H9 (cell line): ENCODE measurements at regions not wholly inside any gene's neighbourhood (a gene's known extent, or its start where the extent isn't known, plus 50 kb on each side); places are given as distances from the start of the nearest gene placed in this dataset.

Experiments
- DNase-seq: peaks from one replicate; pipeline ENCODE4 v3.0.0-alpha.2; 2017
- H2AFZ ChIP-seq: one replicate; pipeline ENCODE4 v1.6.1; 2013; ENCODE audit warnings: mild to moderate bottlenecking, low read length, control low read depth, moderate library complexity
- H2AK5ac ChIP-seq: 2 replicates; pipeline ENCODE4 v1.6.1; 2013; ENCODE audit warnings: low read length, control low read depth, mixed read lengths; ENCODE audit not compliant: insufficient read length
- H2BK120ac ChIP-seq: one replicate; pipeline ENCODE4 v1.6.1; 2013; ENCODE audit warnings: low read depth, mild to moderate bottlenecking, low read length, control low read depth, inconsistent platforms; ENCODE audit not compliant: poor library complexity, severe bottlenecking
- H2BK12ac ChIP-seq: 2 replicates; pipeline ENCODE4 v1.6.1; 2013; ENCODE audit warnings: low read length, control low read depth, mixed read lengths, low read depth; ENCODE audit not compliant: insufficient read length
- H2BK15ac ChIP-seq: 2 replicates; pipeline ENCODE4 v1.6.1; 2013; ENCODE audit warnings: low read depth, low read length, control low read depth
- H2BK20ac ChIP-seq: one replicate; pipeline ENCODE4 v1.6.1; 2013; ENCODE audit warnings: low read depth, mild to moderate bottlenecking, low read length, control low read depth, inconsistent platforms; ENCODE audit not compliant: poor library complexity, severe bottlenecking
- H2BK5ac ChIP-seq: 2 replicates; pipeline ENCODE4 v1.6.1; 2013; ENCODE audit warnings: low read length, control low read depth, mixed read lengths; ENCODE audit not compliant: insufficient read length
- H3K14ac ChIP-seq: 2 replicates; pipeline ENCODE4 v1.6.1; 2013; ENCODE audit warnings: low read length, control low read depth; ENCODE audit not compliant: insufficient read depth
- H3K18ac ChIP-seq: 2 replicates; pipeline ENCODE4 v1.6.1; 2013; ENCODE audit warnings: low read depth, mild to moderate bottlenecking, mixed read lengths, low read length, control low read depth; ENCODE audit not compliant: insufficient read length
- H3K23ac ChIP-seq: 2 replicates; pipeline ENCODE4 v1.6.1; 2013; ENCODE audit warnings: low read length, control low read depth, mixed read lengths, low read depth; ENCODE audit not compliant: insufficient read length
- H3K23me2 ChIP-seq: 2 replicates; pipeline ENCODE4 v1.6.1; 2013; ENCODE audit warnings: low read depth, mild to moderate bottlenecking, mixed read lengths, low read length, control low read depth; ENCODE audit not compliant: insufficient read length, poor library complexity, severe bottlenecking
- H3K27ac ChIP-seq: 2 replicates; pipeline ENCODE4 v1.5.1; 2013; ENCODE audit warnings: low read length, control low read depth, mixed read lengths, low read depth; ENCODE audit not compliant: insufficient read length
- H3K27me3 ChIP-seq: 2 replicates; pipeline ENCODE4 v1.6.1; 2013; ENCODE audit warnings: low read length, control low read depth, inconsistent platforms; ENCODE audit not compliant: insufficient read depth
- H3K4ac ChIP-seq: 2 replicates; pipeline ENCODE4 v1.6.1; 2013; ENCODE audit warnings: low read depth, mild to moderate bottlenecking, control low read depth, inconsistent platforms, low read length, moderate library complexity
- H3K4me1 ChIP-seq: 2 replicates; pipeline ENCODE4 v1.6.1; 2013; ENCODE audit warnings: low read length, control low read depth, inconsistent platforms; ENCODE audit not compliant: insufficient read depth
- H3K4me2 ChIP-seq: 2 replicates; pipeline ENCODE4 v1.6.1; 2013; ENCODE audit warnings: low read length, control low read depth, mixed read lengths; ENCODE audit not compliant: insufficient read length, insufficient read depth
- H3K56ac ChIP-seq: 2 replicates; pipeline ENCODE4 v1.6.1; 2013; ENCODE audit warnings: low read depth, mild to moderate bottlenecking, mixed read lengths, low read length, control low read depth; ENCODE audit not compliant: insufficient read length
- H3K79me1 ChIP-seq: 2 replicates; pipeline ENCODE4 v1.6.1; 2013; ENCODE audit warnings: low read depth, mild to moderate bottlenecking, moderate library complexity, low read length, control low read depth, inconsistent platforms; ENCODE audit not compliant: insufficient read depth, poor library complexity, severe bottlenecking
- H3K79me2 ChIP-seq: 2 replicates; pipeline ENCODE4 v1.6.1; 2013; ENCODE audit warnings: low read length, control low read depth, inconsistent platforms; ENCODE audit not compliant: insufficient read depth
- H3K9ac ChIP-seq: 2 replicates; pipeline ENCODE4 v1.6.1; 2013; ENCODE audit warnings: low read length, control low read depth, mixed read lengths; ENCODE audit not compliant: insufficient read length; ENCODE audit errors: extremely low read depth
- H3K9me3 ChIP-seq: one replicate; pipeline ENCODE4 v1.6.1; 2013; ENCODE audit warnings: low read depth, low read length, inconsistent platforms; ENCODE audit not compliant: control insufficient read depth
- H3T11ph ChIP-seq: one replicate; pipeline ENCODE4 v1.6.1; 2013; ENCODE audit warnings: mild to moderate bottlenecking, low read length, control low read depth, inconsistent platforms
- H4K20me1 ChIP-seq: one replicate; pipeline ENCODE4 v1.6.1; 2013; ENCODE audit not compliant: control insufficient read depth, insufficient read length, insufficient read depth
- H4K5ac ChIP-seq: 2 replicates; pipeline ENCODE4 v1.6.1; 2013; ENCODE audit warnings: low read depth, mild to moderate bottlenecking, mixed read lengths, low read length, control low read depth; ENCODE audit not compliant: insufficient read length
- H4K8ac ChIP-seq: replicated peaks from 2 replicates; pipeline ENCODE4 v1.6.1; 2013; ENCODE audit warnings: low read length, control low read depth, mixed read lengths, low read depth; ENCODE audit not compliant: insufficient read length
- H4K91ac ChIP-seq: 2 replicates; pipeline ENCODE4 v1.6.1; 2013; ENCODE audit warnings: low read depth, mild to moderate bottlenecking, moderate library complexity, mixed read lengths, low read length, control low read depth; ENCODE audit not compliant: insufficient read length
- H3K27ac Mint-ChIP-seq, 3 experiments: 2 replicates in 2 of 3; 3 replicates in 1 of 3; pipeline ENCODE4 v1.8.0; 2020 to 2021; ENCODE audit warnings: mixed read lengths in 3 of 3, mild to moderate bottlenecking in 1 of 3, moderate library complexity in 1 of 3
- H3K27me3 Mint-ChIP-seq: 2 replicates; pipeline ENCODE4 v1.8.0; 2021; ENCODE audit warnings: low read depth, mild to moderate bottlenecking, moderate library complexity, mixed read lengths
- H3K36me3 Mint-ChIP-seq, 3 experiments: 2 replicates in 2 of 3; 3 replicates in 1 of 3; pipeline ENCODE4 v1.8.0; 2020 to 2021; ENCODE audit warnings: low read depth in 3 of 3, mixed read lengths in 3 of 3; ENCODE audit not compliant: insufficient read depth in 1 of 3
- H3K4me1 Mint-ChIP-seq, 2 experiments: 2 replicates each; pipeline ENCODE4 v1.8.0; 2020; ENCODE audit warnings: mixed read lengths in 2 of 2
- H3K4me3 Mint-ChIP-seq, 2 experiments: 2 replicates in 1 of 2; 3 replicates in 1 of 2; pipeline ENCODE4 v1.8.0; 2020 to 2021; ENCODE audit warnings: mild to moderate bottlenecking in 2 of 2, mixed read lengths in 2 of 2, moderate library complexity in 1 of 2
- H3K9me3 Mint-ChIP-seq, 2 experiments: 2 replicates in 1 of 2; 3 replicates in 1 of 2; pipeline ENCODE4 v1.8.0; 2020; ENCODE audit warnings: mild to moderate bottlenecking in 2 of 2, mixed read lengths in 2 of 2, moderate library complexity in 1 of 2
- WGBS: extraction: QIAGEN DNeasy Blood & Tissue Kit; methylation state at CpG from one replicate; pipeline ENCODE4 v1.1.7; 2013; ENCODE audit warnings: missing lambda C conversion rate, low lambda C conversion rate, mixed read lengths; ENCODE audit not compliant: insufficient read length; ENCODE audit errors: extremely low coverage; 5-methylcytosine and 5-hydroxymethylcytosine counted together
- TF ChIP-seq, protein P1 (sequence below): fragments of 200-600 bp; sonication (generic); conservative IDR thresholded peaks from 3 replicates; pipeline ENCODE4 v1.8.0; 2021; ENCODE audit warnings: antibody characterized with exemption, mild to moderate bottlenecking

DNA sequence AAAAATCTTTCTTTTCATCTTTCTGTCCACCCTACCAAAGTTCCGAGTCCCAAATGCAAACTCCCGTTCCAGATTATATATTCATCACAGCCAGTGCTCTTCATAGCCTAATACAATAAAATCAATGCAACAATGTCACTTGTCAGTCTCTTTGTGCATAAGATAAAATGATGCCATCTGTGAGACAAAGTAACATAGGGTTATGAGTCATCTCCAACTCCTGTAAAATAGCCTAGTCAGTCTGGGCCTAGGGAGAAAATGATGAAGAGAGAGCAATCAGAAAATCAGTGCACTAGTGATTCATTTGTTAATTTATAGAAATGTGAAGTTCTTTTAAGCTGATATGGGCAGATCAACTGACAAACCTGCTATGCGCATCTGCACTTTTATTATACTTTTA lies 689.1 kb upstream of the DIAPH2 start:
- H3K27ac ChIP-seq, result no peak overlapping the region
- H3K27me3 Mint-ChIP-seq, result no peaks in the 10 kb centered on the region
- H2AFZ ChIP-seq, result no peak overlapping the region
- no peak overlapping the region for H4K91ac ChIP-seq
- no peak overlapping the region for H3T11ph ChIP-seq
- H4K5ac ChIP-seq, result no peak overlapping the region
- no peaks in the 10 kb centered on the region for H3K79me2 ChIP-seq
- H2AK5ac ChIP-seq, result no peak overlapping the region
- no peaks in the 10 kb centered on the region for H3K36me3 Mint-ChIP-seq
- H3K27me3 ChIP-seq, result no peaks in the 10 kb centered on the region
- H4K20me1 ChIP-seq, result no peaks in the 10 kb centered on the region
- H3K9me3 ChIP-seq, result no peaks in the 10 kb centered on the region
- no peak overlapping the region for H3K9ac ChIP-seq
- TF ChIP-seq, protein P1, sequence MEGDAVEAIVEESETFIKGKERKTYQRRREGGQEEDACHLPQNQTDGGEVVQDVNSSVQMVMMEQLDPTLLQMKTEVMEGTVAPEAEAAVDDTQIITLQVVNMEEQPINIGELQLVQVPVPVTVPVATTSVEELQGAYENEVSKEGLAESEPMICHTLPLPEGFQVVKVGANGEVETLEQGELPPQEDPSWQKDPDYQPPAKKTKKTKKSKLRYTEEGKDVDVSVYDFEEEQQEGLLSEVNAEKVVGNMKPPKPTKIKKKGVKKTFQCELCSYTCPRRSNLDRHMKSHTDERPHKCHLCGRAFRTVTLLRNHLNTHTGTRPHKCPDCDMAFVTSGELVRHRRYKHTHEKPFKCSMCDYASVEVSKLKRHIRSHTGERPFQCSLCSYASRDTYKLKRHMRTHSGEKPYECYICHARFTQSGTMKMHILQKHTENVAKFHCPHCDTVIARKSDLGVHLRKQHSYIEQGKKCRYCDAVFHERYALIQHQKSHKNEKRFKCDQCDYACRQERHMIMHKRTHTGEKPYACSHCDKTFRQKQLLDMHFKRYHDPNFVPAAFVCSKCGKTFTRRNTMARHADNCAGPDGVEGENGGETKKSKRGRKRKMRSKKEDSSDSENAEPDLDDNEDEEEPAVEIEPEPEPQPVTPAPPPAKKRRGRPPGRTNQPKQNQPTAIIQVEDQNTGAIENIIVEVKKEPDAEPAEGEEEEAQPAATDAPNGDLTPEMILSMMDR, result no peak
- H3K4ac ChIP-seq, result no peak overlapping the region
- H3K23me2 ChIP-seq, result no peaks in the 10 kb centered on the region
- H3K23ac ChIP-seq, result no peak overlapping the region
- H4K8ac ChIP-seq, result no peak overlapping the region
- H3K56ac ChIP-seq, result no peak overlapping the region
- no peaks in the 10 kb centered on the region for H3K79me1 ChIP-seq
- H2BK5ac ChIP-seq, result no peak overlapping the region
- H3K4me1 ChIP-seq, result no peaks in the 10 kb centered on the region
- H3K4me2 ChIP-seq, result no peak overlapping the region
- DNase-seq, result no peak
- no peak overlapping the region for H3K18ac ChIP-seq
- no peak overlapping the region for H2BK120ac ChIP-seq
- H3K14ac ChIP-seq, result no peak overlapping the region
- no peak overlapping the region for H2BK15ac ChIP-seq
- H2BK12ac ChIP-seq, result no peak overlapping the region
- H3K4me1 Mint-ChIP-seq, result no peaks in the 10 kb centered on the region
- H3K9me3 Mint-ChIP-seq, result no peaks in the 10 kb centered on the region
- no peak overlapping the region for H3K27ac Mint-ChIP-seq
- no peak overlapping the region for H3K4me3 Mint-ChIP-seq
- no CpG with 5 or more reads among the region's 3 CpGs for WGBS
- no peak overlapping the region for H2BK20ac ChIP-seq
